Activated CD8-positive, alpha-beta T cell treated with anti-CD3 and anti-CD28 coated beads for 36 hours (primary cell): ENCODE measurements at regions not wholly inside any gene's neighbourhood (a gene's known extent, or its start where the extent isn't known, plus 50 kb on each side); places are given as distances from the start of the nearest gene placed in this dataset.

Experiments used
- ATAC-seq: fragments of 200-7000 bp; cut with Tn5 transposase; one replicate; pipeline ENCODE4 v1.10.0; 2021; ENCODE audit warnings: mild to moderate bottlenecking, moderate library complexity
- CTCF ChIA-PET: fragments of 350-600 bp; sonication (Branson Sonifier 250); formaldehyde crosslinking; loops from one replicate; lab custom pipeline; 2021; ENCODE audit warnings: antibody characterized with exemption; lab: Charles Lee
- POLR2A ChIA-PET: fragments of 350-600 bp; sonication (Branson Sonifier 250); formaldehyde crosslinking; loops from one replicate; lab custom pipeline; 2021; ENCODE audit warnings: antibody characterized with exemption; lab: Charles Lee
- DNase-seq: peaks from one replicate; pipeline ENCODE4 v3.0.0-alpha.2; 2020
- H3K27ac Mint-ChIP-seq: one replicate; pipeline ENCODE4 v1.8.0; 2021; ENCODE audit warnings: mild to moderate bottlenecking, mixed read lengths
- H3K27me3 Mint-ChIP-seq: one replicate; pipeline ENCODE4 v1.8.0; 2021; ENCODE audit warnings: mixed read lengths
- H3K36me3 Mint-ChIP-seq: one replicate; pipeline ENCODE4 v1.8.0; 2021; ENCODE audit warnings: low read depth, mixed read lengths
- H3K4me1 Mint-ChIP-seq: one replicate; pipeline ENCODE4 v1.8.0; 2021; ENCODE audit warnings: low read depth, mixed read lengths
- H3K4me3 Mint-ChIP-seq: one replicate; pipeline ENCODE4 v1.8.0; 2021; ENCODE audit warnings: mild to moderate bottlenecking, moderate library complexity, mixed read lengths
- H3K9me3 Mint-ChIP-seq: one replicate; pipeline ENCODE4 v1.8.0; 2021; ENCODE audit warnings: mixed read lengths
- CTCF ChIP-seq: fragments of 200-600 bp; IDR thresholded peaks from one replicate; pipeline ENCODE4 v1.8.0; 2022; ENCODE audit warnings: antibody characterized with exemption, mild to moderate bottlenecking
- intact Hi-C: fragments of 100-400 bp; cut with micrococcal nuclease; formaldehyde crosslinking; loops from one replicate; pipeline ENCODE4 v1.10.0; 2022

GRCh38 chr5:96141749-96142148 is 180.1 kb upstream of the ELL2 start:
- ATAC-seq (no peak), DNase-seq (no peak)
- H3K36me3 Mint-ChIP-seq, result no peaks in the 10 kb centered on the region
- TF ChIP-seq CTCF, result no peak
- no peaks in the 10 kb centered on the region for H3K9me3 Mint-ChIP-seq
- CTCF ChIA-PET, result no interaction called here
- peaks cover 14% of the 10 kb centered on the region for H3K27me3 Mint-ChIP-seq
- H3K4me3 Mint-ChIP-seq, result no peak overlapping the region
- intact Hi-C loops, result no loop called here
- H3K27ac Mint-ChIP-seq, result no peak overlapping the region
- H3K4me1 Mint-ChIP-seq, result no peaks in the 10 kb centered on the region
- POLR2A ChIA-PET, result no interaction called here

- H3K4me3 Mint-ChIP-seq, result no peak overlapping the region
- no peak for TF ChIP-seq CTCF
- H3K36me3 Mint-ChIP-seq, result no peaks in the 10 kb centered on the region
- POLR2A ChIA-PET, result no interaction called here
- no peak for ATAC-seq
- H3K27ac Mint-ChIP-seq, result no peak overlapping the region
- intact Hi-C loops, result no loop called here
- no peak for DNase-seq
- H3K27me3 Mint-ChIP-seq, result peaks cover 14% of the 10 kb centered on the region
- no peaks in the 10 kb centered on the region for H3K4me1 Mint-ChIP-seq
- CTCF ChIA-PET, result interaction anchor here (1.7 kb wide), 1 partner anchor 14 kb away, joined by 6 read pairs; no protein-coding TSS in a partner anchor
- no peaks in the 10 kb centered on the region for H3K9me3 Mint-ChIP-seq
Measured at GRCh38 chr5:96140496-96140895, 178.8 kb upstream of the ELL2 start.

- ChIA-PET POLR2A (interaction anchor here (0.7 kb wide), 1 partner anchor 192 kb away, joined by 4 read pairs; no protein-coding TSS in a partner anchor), CTCF (interaction anchor here (1.7 kb wide), 1 partner anchor 13 kb away, joined by 6 read pairs; no protein-coding TSS in a partner anchor)
- Mint-ChIP-seq H3K27me3 (peaks cover 16% of the 10 kb centered on the region), H3K36me3 (no peaks in the 10 kb centered on the region), H3K4me1 (no peaks in the 10 kb centered on the region), H3K4me3 (no peak overlapping the region), H3K27ac (no peak overlapping the region), H3K9me3 (no peaks in the 10 kb centered on the region)
- no peak for TF ChIP-seq CTCF
- intact Hi-C loops, result no loop called here
- ATAC-seq (no peak), DNase-seq (no peak)
Measured at GRCh38 chr5:96140084-96140483, 178.4 kb upstream of the ELL2 start.

- H3K27me3 Mint-ChIP-seq, result peaks cover 12% of the 10 kb centered on the region
- intact Hi-C loops, result no loop called here
- TF ChIP-seq CTCF, result no peak
- H3K27ac Mint-ChIP-seq, result no peak overlapping the region
- no peaks in the 10 kb centered on the region for H3K36me3 Mint-ChIP-seq
- DNase-seq, result no peak
- ChIA-PET CTCF (no interaction called here), POLR2A (no interaction called here)
- H3K4me3 Mint-ChIP-seq, result no peak overlapping the region
- no peaks in the 10 kb centered on the region for H3K4me1 Mint-ChIP-seq
- H3K9me3 Mint-ChIP-seq, result no peaks in the 10 kb centered on the region
- no peak for ATAC-seq
Measured at GRCh38 chr5:96134886-96135285, 173.2 kb upstream of the ELL2 start.

GRCh38 chr5:96133341-96134079 is 171.9 kb upstream of the ELL2 start:
- DNase-seq (no peak), ATAC-seq (no peak)
- intact Hi-C loops, result no loop called here

More at GRCh38 chr5:96133341-96134079, 171.9 kb upstream of the ELL2 start:
- Mint-ChIP-seq H3K9me3 (no peaks in the 10 kb centered on the region), H3K36me3 (no peaks in the 10 kb centered on the region), H3K4me1 (no peaks in the 10 kb centered on the region), H3K27ac (no peak overlapping the region), H3K4me3 (no peak overlapping the region), H3K27me3 (peaks cover 6% of the 10 kb centered on the region)
- ChIA-PET POLR2A (no interaction called here), CTCF (no interaction called here)
- no peak for TF ChIP-seq CTCF
